GM12891 (cell line): ENCODE measurements at regions not wholly inside any gene's neighbourhood (a gene's known extent, or its start where the extent isn't known, plus 50 kb on each side); places are given as distances from the start of the nearest gene placed in this dataset.
"Not testable (repeated sequence)": the region's sequence is repeated elsewhere in the genome, so short reads cannot be mapped to it uniquely, and the experiment has no call there.

Experiments used
- DNase-seq: peaks from one replicate; pipeline ENCODE4 v3.0.0; 2011; ENCODE audit warnings: low spot score; ENCODE audit not compliant: insufficient read length
- FAIRE-seq: peaks from 2 replicates; lab custom pipeline; 2011; peaks lifted over from hg19 to GRCh38; lab: Jason Lieb, UNC
- PAX5 ChIP-seq: IDR thresholded peaks from 2 replicates; pipeline ENCODE4 v1.6.1; 2011; ENCODE audit warnings: low read length, moderate library complexity, mild to moderate bottlenecking; ENCODE audit not compliant: insufficient read depth, severe bottlenecking
- POLR2A ChIP-seq: IDR thresholded peaks from 2 replicates; pipeline ENCODE4 v1.6.1; 2011; ENCODE audit warnings: low read depth, low read length, control low read depth
- POLR2AphosphoS5 ChIP-seq: IDR thresholded peaks from 2 replicates; pipeline ENCODE4 v1.6.1; 2011; ENCODE audit warnings: low read depth, low read length, control low read depth
- POU2F2 ChIP-seq: IDR thresholded peaks from 2 replicates; pipeline ENCODE4 v1.6.1; 2011; ENCODE audit warnings: low read depth, mild to moderate bottlenecking, control low read depth, low read length, moderate library complexity
- SPI1 ChIP-seq: IDR thresholded peaks from 2 replicates; pipeline ENCODE4 v1.6.1; 2011; ENCODE audit warnings: low read depth, low read length, control low read depth
- TAF1 ChIP-seq: IDR thresholded peaks from 2 replicates; pipeline ENCODE4 v1.6.1; 2011; ENCODE audit warnings: low read depth, low read length, control low read depth

GRCh38 chr3:161689584-161690298, 193.1 kb downstream of the OTOL1 start:
- FAIRE-seq = no peak

GRCh38 chr3:161690299-161690620, 193.7 kb downstream of the OTOL1 start:
- no peak for TF ChIP-seq POLR2AphosphoS5
- no peak for TF ChIP-seq TAF1
- no peak for TF ChIP-seq POU2F2
- no peak for TF ChIP-seq PAX5
- TF ChIP-seq SPI1 = no peak
- TF ChIP-seq POLR2A = no peak
- FAIRE-seq (no peak), DNase-seq (no peak)

More at GRCh38 chr3:161689584-161690298, 193.1 kb downstream of the OTOL1 start:
- TF ChIP-seq POLR2AphosphoS5 (no peak), POU2F2 (no peak), TAF1 (no peak), PAX5 (no peak), POLR2A (no peak), SPI1 (no peak)
- DNase-seq = no peak

- TF ChIP-seq POU2F2 (no peak), TAF1 (no peak), POLR2AphosphoS5 (no peak), SPI1 (no peak), PAX5 (no peak), POLR2A (no peak)
- FAIRE-seq (no peak), DNase-seq (no peak)
Observed at GRCh38 chr3:161691677-161692076, 195.1 kb downstream of the OTOL1 start.

- DNase-seq = no peak
- no peak for TF ChIP-seq POLR2AphosphoS5
- TF ChIP-seq POLR2A = no peak
- no peak for TF ChIP-seq TAF1
- TF ChIP-seq SPI1 = no peak
- FAIRE-seq = no peak
Observed at GRCh38 chr3:161694682-161695564, 198.3 kb downstream of the OTOL1 start.

- TF ChIP-seq POLR2A (no peak), POLR2AphosphoS5 (no peak), TAF1 (no peak), POU2F2 (no peak), PAX5 (no peak)
- FAIRE-seq = no peak
- no peak for DNase-seq
Observed at GRCh38 chr3:161695811-161696210, 199.2 kb downstream of the OTOL1 start.

GRCh38 chr3:161700998-161701397, 204.4 kb downstream of the OTOL1 start:
- no peak for FAIRE-seq
- TF ChIP-seq TAF1 (no peak), SPI1 (no peak), POLR2A (no peak), PAX5 (no peak), POLR2AphosphoS5 (no peak), POU2F2 (no peak)
- no peak for DNase-seq

- FAIRE-seq, DNase-seq: not testable (repeated sequence)
Observed at GRCh38 chr3:161707253-161707652, 210.6 kb downstream of the OTOL1 start.

GRCh38 chr3:161713731-161714130, 217.1 kb downstream of the OTOL1 start:
- TF ChIP-seq POU2F2 (no peak), POLR2A (no peak), SPI1 (no peak), TAF1 (no peak), PAX5 (no peak), POLR2AphosphoS5 (no peak)
- FAIRE-seq (no peak), DNase-seq (no peak)

GRCh38 chr3:161731968-161732367, 235.4 kb downstream of the OTOL1 start:
- no peak for FAIRE-seq
- TF ChIP-seq POU2F2 (no peak), PAX5 (no peak), POLR2A (no peak), POLR2AphosphoS5 (no peak), SPI1 (no peak), TAF1 (no peak)
- DNase-seq = no peak

GRCh38 chr3:161737171-161737570, 240.6 kb downstream of the OTOL1 start:
- TF ChIP-seq POLR2AphosphoS5 = no peak
- FAIRE-seq = no peak

More at GRCh38 chr3:161737171-161737570, 240.6 kb downstream of the OTOL1 start:
- DNase-seq = no peak
